Astrocyte (in vitro differentiated cells and primary cell): ENCODE measurements at regions not wholly inside any gene's neighbourhood (a gene's known extent, or its start where the extent isn't known, plus 50 kb on each side); places are given as distances from the start of the nearest gene placed in this dataset.

Experiments used
- DNase-seq: peaks from one replicate; pipeline ENCODE4 v3.0.0-alpha.2; 2010; ENCODE audit warnings: low read depth
- FAIRE-seq: peaks from 2 replicates; lab custom pipeline; 2011; peaks lifted over from hg19 to GRCh38; lab: Jason Lieb, UNC
- H2AFZ ChIP-seq: 2 replicates; pipeline ENCODE4 v1.6.0; 2012; ENCODE audit warnings: low read depth, low read length, inconsistent platforms
- H3K27ac ChIP-seq: 2 replicates; pipeline ENCODE4 v1.5.1; 2011; ENCODE audit warnings: low read depth, low read length, inconsistent platforms
- H3K27me3 ChIP-seq: 2 replicates; pipeline ENCODE4 v1.6.0; 2011; ENCODE audit warnings: low read length, inconsistent platforms; ENCODE audit not compliant: insufficient read depth
- H3K36me3 ChIP-seq: 2 replicates; pipeline ENCODE4 v1.5.1; 2011; ENCODE audit warnings: low read length, inconsistent platforms; ENCODE audit not compliant: insufficient read depth
- H3K4me1 ChIP-seq: 2 replicates; pipeline ENCODE4 v1.5.1; 2011; ENCODE audit warnings: low read length, inconsistent platforms; ENCODE audit not compliant: insufficient read depth
- H3K4me2 ChIP-seq: 2 replicates; pipeline ENCODE4 v1.6.0; 2012; ENCODE audit warnings: low read length, inconsistent platforms
- H3K4me3 ChIP-seq: 2 replicates; pipeline ENCODE4 v1.5.1; 2011; ENCODE audit warnings: low read depth, mild to moderate bottlenecking, low read length, inconsistent platforms; ENCODE audit not compliant: insufficient read depth
- H3K79me2 ChIP-seq: 2 replicates; pipeline ENCODE4 v1.6.0; 2012; ENCODE audit warnings: mild to moderate bottlenecking, low read length, inconsistent platforms; ENCODE audit not compliant: insufficient read depth
- H3K9ac ChIP-seq: 2 replicates; pipeline ENCODE4 v1.6.0; 2012; ENCODE audit warnings: mild to moderate bottlenecking, low read length, inconsistent platforms
- H3K9me3 ChIP-seq: 2 replicates; pipeline ENCODE4 v1.5.1; 2012; ENCODE audit warnings: low read depth, mild to moderate bottlenecking, low read length, inconsistent platforms; ENCODE audit not compliant: insufficient read depth
- H4K20me1 ChIP-seq: 2 replicates; pipeline ENCODE4 v1.6.0; 2012; ENCODE audit warnings: low read length, inconsistent platforms; ENCODE audit not compliant: insufficient read depth
- H3K27ac Mint-ChIP-seq: one replicate; pipeline ENCODE4 v1.8.0; 2021; ENCODE audit warnings: mild to moderate bottlenecking, mixed read lengths; ENCODE audit not compliant: unreplicated experiment
- H3K27me3 Mint-ChIP-seq: one replicate; pipeline ENCODE4 v1.8.0; 2021; ENCODE audit warnings: low read depth, mixed read lengths; ENCODE audit not compliant: unreplicated experiment
- H3K36me3 Mint-ChIP-seq: one replicate; pipeline ENCODE4 v1.8.0; 2021; ENCODE audit warnings: low read depth, mixed read lengths; ENCODE audit not compliant: unreplicated experiment
- H3K4me1 Mint-ChIP-seq: one replicate; pipeline ENCODE4 v1.8.0; 2021; ENCODE audit warnings: low read depth, mixed read lengths; ENCODE audit not compliant: unreplicated experiment
- H3K4me3 Mint-ChIP-seq: one replicate; pipeline ENCODE4 v1.8.0; 2021; ENCODE audit warnings: mild to moderate bottlenecking, moderate library complexity, mixed read lengths; ENCODE audit not compliant: unreplicated experiment
- H3K9me3 Mint-ChIP-seq: one replicate; pipeline ENCODE4 v1.8.0; 2021; ENCODE audit warnings: mild to moderate bottlenecking, mixed read lengths; ENCODE audit not compliant: unreplicated experiment
- EZH2 ChIP-seq: IDR thresholded peaks from 2 replicates; pipeline ENCODE4 v1.6.1; 2012; ENCODE audit warnings: mild to moderate bottlenecking, low read length, inconsistent platforms; ENCODE audit not compliant: insufficient read depth
- TF ChIP-seq, protein P1 (sequence below): IDR thresholded peaks from 2 replicates; pipeline ENCODE4 v1.5.1; 2011; ENCODE audit warnings: low read depth, mild to moderate bottlenecking, inconsistent platforms, low read length, moderate library complexity; ENCODE audit not compliant: insufficient read depth

DNA sequence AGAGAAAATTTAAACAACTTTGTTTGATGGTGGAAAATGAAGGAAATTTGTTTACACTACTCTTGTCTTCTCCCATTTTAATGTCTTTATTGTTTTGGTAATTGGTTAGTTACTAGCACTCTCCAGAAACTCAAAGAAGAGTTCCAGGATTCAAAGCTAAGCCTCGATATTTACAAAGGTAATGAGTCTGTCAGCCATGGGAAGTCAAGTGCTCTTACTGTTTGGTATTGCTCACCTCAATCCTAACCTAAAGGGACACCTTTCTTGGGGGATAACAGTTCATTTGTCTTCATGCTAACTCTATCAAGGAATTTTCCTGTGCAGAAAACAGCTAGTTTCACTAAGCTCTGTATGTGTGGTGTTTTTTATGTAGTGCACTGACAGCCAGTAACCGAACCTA is 222.9 kb upstream of the LMO3 start:
- Histone ChIP-seq H3K9me3 (no peaks in the 10 kb centered on the region), H3K4me1 (no peaks in the 10 kb centered on the region), H3K36me3 (no peaks in the 10 kb centered on the region), H4K20me1 (no peaks in the 10 kb centered on the region), H3K79me2 (no peaks in the 10 kb centered on the region), H3K27ac (no peak overlapping the region), H3K27me3 (no peaks in the 10 kb centered on the region), H3K9ac (no peak overlapping the region), H3K4me2 (no peak overlapping the region), H2AFZ (no peak overlapping the region), H3K4me3 (no peak overlapping the region)
- no peaks in the 10 kb centered on the region for H3K4me1 Mint-ChIP-seq
- H3K27ac Mint-ChIP-seq: no peak overlapping the region
- FAIRE-seq: no peak
- no peaks in the 10 kb centered on the region for H3K36me3 Mint-ChIP-seq
- TF ChIP-seq EZH2: no peak
- TF ChIP-seq, protein P1, sequence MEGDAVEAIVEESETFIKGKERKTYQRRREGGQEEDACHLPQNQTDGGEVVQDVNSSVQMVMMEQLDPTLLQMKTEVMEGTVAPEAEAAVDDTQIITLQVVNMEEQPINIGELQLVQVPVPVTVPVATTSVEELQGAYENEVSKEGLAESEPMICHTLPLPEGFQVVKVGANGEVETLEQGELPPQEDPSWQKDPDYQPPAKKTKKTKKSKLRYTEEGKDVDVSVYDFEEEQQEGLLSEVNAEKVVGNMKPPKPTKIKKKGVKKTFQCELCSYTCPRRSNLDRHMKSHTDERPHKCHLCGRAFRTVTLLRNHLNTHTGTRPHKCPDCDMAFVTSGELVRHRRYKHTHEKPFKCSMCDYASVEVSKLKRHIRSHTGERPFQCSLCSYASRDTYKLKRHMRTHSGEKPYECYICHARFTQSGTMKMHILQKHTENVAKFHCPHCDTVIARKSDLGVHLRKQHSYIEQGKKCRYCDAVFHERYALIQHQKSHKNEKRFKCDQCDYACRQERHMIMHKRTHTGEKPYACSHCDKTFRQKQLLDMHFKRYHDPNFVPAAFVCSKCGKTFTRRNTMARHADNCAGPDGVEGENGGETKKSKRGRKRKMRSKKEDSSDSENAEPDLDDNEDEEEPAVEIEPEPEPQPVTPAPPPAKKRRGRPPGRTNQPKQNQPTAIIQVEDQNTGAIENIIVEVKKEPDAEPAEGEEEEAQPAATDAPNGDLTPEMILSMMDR: no peak
- no peaks in the 10 kb centered on the region for H3K27me3 Mint-ChIP-seq
- DNase-seq: no peak
- H3K4me3 Mint-ChIP-seq: no peak overlapping the region
- peaks cover 2% of the 10 kb centered on the region for H3K9me3 Mint-ChIP-seq

- H3K4me2 ChIP-seq: no peak overlapping the region
- no peaks in the 10 kb centered on the region for H3K36me3 ChIP-seq
- no peak for DNase-seq
- no peaks in the 10 kb centered on the region for H3K79me2 ChIP-seq
- no peak for FAIRE-seq
- Mint-ChIP-seq H3K4me3 (no peak overlapping the region), H3K36me3 (no peaks in the 10 kb centered on the region), H3K9me3 (no peaks in the 10 kb centered on the region), H3K27me3 (peaks cover 4% of the 10 kb centered on the region), H3K27ac (no peak overlapping the region), H3K4me1 (no peaks in the 10 kb centered on the region)
- H2AFZ ChIP-seq: no peak overlapping the region
- no peak overlapping the region for H3K9ac ChIP-seq
- H3K9me3 ChIP-seq: no peaks in the 10 kb centered on the region
- no peak overlapping the region for H3K4me3 ChIP-seq
- H3K27ac ChIP-seq: no peak overlapping the region
- H3K27me3 ChIP-seq: no peaks in the 10 kb centered on the region
- TF ChIP-seq, protein P1: no peak
- no peak for TF ChIP-seq EZH2
- no peaks in the 10 kb centered on the region for H3K4me1 ChIP-seq
- no peaks in the 10 kb centered on the region for H4K20me1 ChIP-seq
These were observed 201.8 kb upstream of the LMO3 start for GRCh38 chr12:16807731-16808130.

- no peaks in the 10 kb centered on the region for H4K20me1 ChIP-seq
- no peak overlapping the region for H3K4me2 ChIP-seq
- H3K9me3 ChIP-seq: no peaks in the 10 kb centered on the region
- FAIRE-seq (no peak), DNase-seq (no peak)
- no peak overlapping the region for H3K4me3 Mint-ChIP-seq
- no peak overlapping the region for H3K27ac ChIP-seq
- no peaks in the 10 kb centered on the region for H3K4me1 ChIP-seq
- no peak overlapping the region for H3K9ac ChIP-seq
- no peak overlapping the region for H3K27ac Mint-ChIP-seq
- H2AFZ ChIP-seq: no peak overlapping the region
- no peaks in the 10 kb centered on the region for H3K27me3 Mint-ChIP-seq
- H3K36me3 Mint-ChIP-seq: no peaks in the 10 kb centered on the region
- H3K9me3 Mint-ChIP-seq: no peaks in the 10 kb centered on the region
- TF ChIP-seq EZH2: no peak
- TF ChIP-seq, protein P1: no peak
- H3K36me3 ChIP-seq: no peaks in the 10 kb centered on the region
- peaks cover 2% of the 10 kb centered on the region for H3K4me1 Mint-ChIP-seq
- no peak overlapping the region for H3K4me3 ChIP-seq
- no peaks in the 10 kb centered on the region for H3K79me2 ChIP-seq
- no peaks in the 10 kb centered on the region for H3K27me3 ChIP-seq
These were observed 190.2 kb upstream of the LMO3 start for GRCh38 chr12:16796168-16796567.
